ENCODE measurements at regions not wholly inside any gene's neighbourhood (a gene's known extent, or its start where the extent isn't known, plus 50 kb on each side); places are given as distances from the start of the nearest gene placed in this dataset.

GRCh38 chr5:74054641-74055421 lies 428.8 kb downstream of the ARHGEF28 start:
- no peak for DNase-seq
- H3K27ac Mint-ChIP-seq: no peak overlapping the region

GRCh38 chr5:74054139-74054538 lies 428.1 kb downstream of the ARHGEF28 start:
- Histone ChIP-seq H3K4me1 (ENCODE audit: control insufficient read depth in 1 of 2, extremely low read depth in 1 of 2, insufficient read depth in 2 of 2, low read length in 2 of 2) (no peaks in the 10 kb centered on the region), H3K36me3 (ENCODE audit: control insufficient read depth in 2 of 2, extremely low read depth in 1 of 2, insufficient read depth in 1 of 2, low read length in 1 of 2) (no peaks in the 10 kb centered on the region), H3K27me3 (replicated peaks in 1 of 2; ENCODE audit: control insufficient read depth in 2 of 2, extremely low read depth in 1 of 2, insufficient read depth in 2 of 2, low read length in 1 of 2) (no peaks in the 10 kb centered on the region), H3K27ac (ENCODE audit: low read length) (no peak overlapping the region), H3K4me3 (ENCODE audit: control insufficient read depth in 1 of 2, extremely low read depth in 1 of 2, low read length in 1 of 2) (no peak overlapping the region), H3K9me3 (no peaks in the 10 kb centered on the region)
- 100% methylated on average over 2 of the region's 5 CpGs for WGBS (ENCODE audit: insufficient coverage)
- no peak for DNase-seq
- no peak overlapping the region for H3K27ac Mint-ChIP-seq
- no peaks in the 10 kb centered on the region for H3K4me1 Mint-ChIP-seq
- peaks cover 9 to 14% of the 10 kb centered on the region in 2 donors for H3K27me3 Mint-ChIP-seq
- ChIA-PET POLR2A (no interaction called here), CTCF (no interaction called here)
- ATAC-seq (replicated peaks in 1 of 4): no peak
- H3K4me3 Mint-ChIP-seq: no peak overlapping the region
- H3K9me3 Mint-ChIP-seq: no peaks in the 10 kb centered on the region
- no peaks in the 10 kb centered on the region for H3K36me3 Mint-ChIP-seq

More at GRCh38 chr5:74054641-74055421, 428.8 kb downstream of the ARHGEF28 start:
- no peaks in the 10 kb centered on the region for H3K9me3 ChIP-seq
- H3K4me3 ChIP-seq (ENCODE audit: control insufficient read depth in 1 of 2, extremely low read depth in 1 of 2, low read length in 1 of 2): no peak overlapping the region
- peaks cover 9 to 14% of the 10 kb centered on the region in 2 donors for H3K27me3 Mint-ChIP-seq
- no peaks in the 10 kb centered on the region for H3K36me3 ChIP-seq (ENCODE audit: control insufficient read depth in 2 of 2, extremely low read depth in 1 of 2, insufficient read depth in 1 of 2, low read length in 1 of 2)
- H3K36me3 Mint-ChIP-seq: no peaks in the 10 kb centered on the region
- 40% methylated on average over 1 of the region's 5 CpGs for WGBS (ENCODE audit: insufficient coverage)
- ChIA-PET CTCF (no interaction called here), POLR2A (no interaction called here)
- no peak overlapping the region for H3K27ac ChIP-seq (ENCODE audit: low read length)
- no peaks in the 10 kb centered on the region for H3K4me1 ChIP-seq (ENCODE audit: control insufficient read depth in 1 of 2, extremely low read depth in 1 of 2, insufficient read depth in 2 of 2, low read length in 2 of 2)
- H3K4me3 Mint-ChIP-seq: no peak overlapping the region
- H3K27me3 ChIP-seq (replicated peaks in 1 of 2; ENCODE audit: control insufficient read depth in 2 of 2, extremely low read depth in 1 of 2, insufficient read depth in 2 of 2, low read length in 1 of 2): peaks cover 0 to 3% of the 10 kb centered on the region in 2 experiments
- ATAC-seq (replicated peaks in 1 of 4): no peak
- H3K9me3 Mint-ChIP-seq: no peaks in the 10 kb centered on the region
- no peaks in the 10 kb centered on the region for H3K4me1 Mint-ChIP-seq

- CTCF ChIA-PET: no interaction called here
- POLR2A ChIA-PET: no interaction called here
Measured at GRCh38 chr5:74052441-74053221, 426.6 kb downstream of the ARHGEF28 start.

GRCh38 chr5:74051076-74051475 lies 425.1 kb downstream of the ARHGEF28 start:
- CTCF ChIA-PET: no interaction called here
- Mint-ChIP-seq H3K27me3 (peaks cover 6 to 21% of the 10 kb centered on the region in 2 donors), H3K4me3 (no peak overlapping the region), H3K9me3 (no peaks in the 10 kb centered on the region), H3K27ac (no peak overlapping the region), H3K4me1 (no peaks in the 10 kb centered on the region), H3K36me3 (no peaks in the 10 kb centered on the region)
- Histone ChIP-seq H3K27me3 (replicated peaks in 1 of 2; ENCODE audit: control insufficient read depth in 2 of 2, extremely low read depth in 1 of 2, insufficient read depth in 2 of 2, low read length in 1 of 2) (no peaks in the 10 kb centered on the region), H3K4me1 (ENCODE audit: control insufficient read depth in 1 of 2, extremely low read depth in 1 of 2, insufficient read depth in 2 of 2, low read length in 2 of 2) (no peaks in the 10 kb centered on the region), H3K36me3 (ENCODE audit: control insufficient read depth in 2 of 2, extremely low read depth in 1 of 2, insufficient read depth in 1 of 2, low read length in 1 of 2) (no peaks in the 10 kb centered on the region), H3K27ac (ENCODE audit: low read length) (no peak overlapping the region), H3K9me3 (no peaks in the 10 kb centered on the region), H3K4me3 (ENCODE audit: control insufficient read depth in 1 of 2, extremely low read depth in 1 of 2, low read length in 1 of 2) (no peak overlapping the region)
- POLR2A ChIA-PET: no interaction called here
- no CpG with 5 or more reads among the region's 2 CpGs for WGBS (ENCODE audit: insufficient coverage)
- DNase-seq: no peak
- ATAC-seq (replicated peaks in 1 of 4): no peak

More at GRCh38 chr5:74052441-74053221, 426.6 kb downstream of the ARHGEF28 start:
- WGBS (ENCODE audit: insufficient coverage): 85% methylated on average over 3 of the region's 7 CpGs
- H3K4me1 ChIP-seq (ENCODE audit: control insufficient read depth in 1 of 2, extremely low read depth in 1 of 2, insufficient read depth in 2 of 2, low read length in 2 of 2): no peaks in the 10 kb centered on the region
- H3K4me1 Mint-ChIP-seq: no peaks in the 10 kb centered on the region
- H3K4me3 ChIP-seq (ENCODE audit: control insufficient read depth in 1 of 2, extremely low read depth in 1 of 2, low read length in 1 of 2): no peak overlapping the region
- no peak overlapping the region for H3K27ac Mint-ChIP-seq
- H3K27me3 Mint-ChIP-seq: peaks cover 9 to 17% of the 10 kb centered on the region in 2 donors
- no peaks in the 10 kb centered on the region for H3K27me3 ChIP-seq (replicated peaks in 1 of 2; ENCODE audit: control insufficient read depth in 2 of 2, extremely low read depth in 1 of 2, insufficient read depth in 2 of 2, low read length in 1 of 2)
- H3K36me3 Mint-ChIP-seq: no peaks in the 10 kb centered on the region
- no peak for DNase-seq
- no peaks in the 10 kb centered on the region for H3K9me3 Mint-ChIP-seq
- no peak overlapping the region for H3K4me3 Mint-ChIP-seq
- H3K27ac ChIP-seq (ENCODE audit: low read length): no peak overlapping the region
- ATAC-seq (replicated peaks in 1 of 4): no peak
- H3K36me3 ChIP-seq (ENCODE audit: control insufficient read depth in 2 of 2, extremely low read depth in 1 of 2, insufficient read depth in 1 of 2, low read length in 1 of 2): no peaks in the 10 kb centered on the region
- H3K9me3 ChIP-seq: no peaks in the 10 kb centered on the region

- WGBS (ENCODE audit: insufficient coverage): no CpG with 5 or more reads among the region's 5 CpGs
- CTCF ChIA-PET: no interaction called here
- no peaks in the 10 kb centered on the region for H3K4me1 ChIP-seq (ENCODE audit: control insufficient read depth in 1 of 2, extremely low read depth in 1 of 2, insufficient read depth in 2 of 2, low read length in 2 of 2)
- H3K27ac Mint-ChIP-seq: no peak overlapping the region
- H3K36me3 ChIP-seq (ENCODE audit: control insufficient read depth in 2 of 2, extremely low read depth in 1 of 2, insufficient read depth in 1 of 2, low read length in 1 of 2): no peaks in the 10 kb centered on the region
- no peak for ATAC-seq (replicated peaks in 1 of 4)
- POLR2A ChIA-PET: no interaction called here
- no peaks in the 10 kb centered on the region for H3K4me1 Mint-ChIP-seq
- H3K4me3 Mint-ChIP-seq: no peak overlapping the region
- H3K4me3 ChIP-seq (ENCODE audit: control insufficient read depth in 1 of 2, extremely low read depth in 1 of 2, low read length in 1 of 2): no peak overlapping the region
- H3K9me3 ChIP-seq: no peaks in the 10 kb centered on the region
- peaks cover 0 to 2% of the 10 kb centered on the region in 2 experiments for H3K27me3 ChIP-seq (replicated peaks in 1 of 2; ENCODE audit: control insufficient read depth in 2 of 2, extremely low read depth in 1 of 2, insufficient read depth in 2 of 2, low read length in 1 of 2)
- no peak for DNase-seq
- no peaks in the 10 kb centered on the region for H3K9me3 Mint-ChIP-seq
- peaks cover 6 to 10% of the 10 kb centered on the region in 2 donors for H3K27me3 Mint-ChIP-seq
- no peaks in the 10 kb centered on the region for H3K36me3 Mint-ChIP-seq
- no peak overlapping the region for H3K27ac ChIP-seq (ENCODE audit: low read length)
Measured at GRCh38 chr5:74044936-74045335, 418.9 kb downstream of the ARHGEF28 start.

GRCh38 chr5:74042959-74043358 lies 417.0 kb downstream of the ARHGEF28 start:
- POLR2A ChIA-PET: no interaction called here
- DNase-seq: no peak

More at GRCh38 chr5:74042959-74043358, 417.0 kb downstream of the ARHGEF28 start:
- H3K4me3 Mint-ChIP-seq: no peak overlapping the region
- H3K27me3 Mint-ChIP-seq: peaks cover 6 to 7% of the 10 kb centered on the region in 2 donors
- H3K9me3 Mint-ChIP-seq: no peaks in the 10 kb centered on the region
- H3K4me1 Mint-ChIP-seq: no peaks in the 10 kb centered on the region
- no peak for ATAC-seq (replicated peaks in 1 of 4)
- no peak overlapping the region for H3K27ac ChIP-seq (ENCODE audit: low read length)
- no peaks in the 10 kb centered on the region for H3K4me1 ChIP-seq (ENCODE audit: control insufficient read depth in 1 of 2, extremely low read depth in 1 of 2, insufficient read depth in 2 of 2, low read length in 2 of 2)
- H3K36me3 Mint-ChIP-seq: no peaks in the 10 kb centered on the region
- H3K4me3 ChIP-seq (ENCODE audit: control insufficient read depth in 1 of 2, extremely low read depth in 1 of 2, low read length in 1 of 2): no peak overlapping the region
- H3K27me3 ChIP-seq (replicated peaks in 1 of 2; ENCODE audit: control insufficient read depth in 2 of 2, extremely low read depth in 1 of 2, insufficient read depth in 2 of 2, low read length in 1 of 2): peaks cover 0 to 3% of the 10 kb centered on the region in 2 experiments
- CTCF ChIA-PET: no interaction called here
- H3K36me3 ChIP-seq (ENCODE audit: control insufficient read depth in 2 of 2, extremely low read depth in 1 of 2, insufficient read depth in 1 of 2, low read length in 1 of 2): no peaks in the 10 kb centered on the region
- no peaks in the 10 kb centered on the region for H3K9me3 ChIP-seq
- WGBS (ENCODE audit: insufficient coverage): 100% methylated on average over 2 of the region's 4 CpGs
- H3K27ac Mint-ChIP-seq: no peak overlapping the region

Data from T-cell (primary cell).